SHP77 (cell line): ENCODE measurements at regions not wholly inside any gene's neighbourhood (a gene's known extent, or its start where the extent isn't known, plus 50 kb on each side); places are given as distances from the start of the nearest gene placed in this dataset.
"Not testable (repeated sequence)": the region's sequence is repeated elsewhere in the genome, so short reads cannot be mapped to it uniquely, and the experiment has no call there.

ENCODE experiments used
- DNase-seq, 2 experiments: peaks; one replicate each; lab custom pipeline; 2025; lab: John Stamatoyannopoulos, UW

DNA sequence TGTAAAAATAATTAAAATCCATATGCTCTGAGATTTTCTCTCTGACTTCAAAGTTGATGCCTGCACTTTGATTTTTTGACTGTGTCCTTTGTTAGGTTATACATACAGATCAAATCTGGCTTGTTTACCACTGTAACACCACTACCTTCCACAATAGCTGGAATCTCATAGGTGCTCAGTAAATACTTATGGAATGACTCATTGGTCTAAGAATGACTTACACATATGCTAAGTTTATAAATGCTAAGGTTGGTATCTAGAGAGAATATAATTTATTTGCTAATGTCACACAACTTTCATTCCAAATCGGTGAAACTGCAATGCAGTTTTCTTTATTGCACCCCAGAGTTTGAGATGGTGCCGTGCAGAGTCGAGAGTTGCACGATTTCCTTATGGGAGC lies 578.5 kb downstream of the SH2D4B start:
- DNase-seq: no peak

GRCh38 chr10:81116990-81117389 lies 579.3 kb downstream of the SH2D4B start:
- no peak for DNase-seq

- no peak for DNase-seq
These were observed 590.2 kb downstream of the SH2D4B start for GRCh38 chr10:81127931-81128330.

- no peak for DNase-seq
These were observed 592.3 kb downstream of the SH2D4B start for GRCh38 chr10:81130014-81130413.

GRCh38 chr10:81135851-81136250 lies 598.1 kb downstream of the SH2D4B start:
- no peak for DNase-seq

DNA sequence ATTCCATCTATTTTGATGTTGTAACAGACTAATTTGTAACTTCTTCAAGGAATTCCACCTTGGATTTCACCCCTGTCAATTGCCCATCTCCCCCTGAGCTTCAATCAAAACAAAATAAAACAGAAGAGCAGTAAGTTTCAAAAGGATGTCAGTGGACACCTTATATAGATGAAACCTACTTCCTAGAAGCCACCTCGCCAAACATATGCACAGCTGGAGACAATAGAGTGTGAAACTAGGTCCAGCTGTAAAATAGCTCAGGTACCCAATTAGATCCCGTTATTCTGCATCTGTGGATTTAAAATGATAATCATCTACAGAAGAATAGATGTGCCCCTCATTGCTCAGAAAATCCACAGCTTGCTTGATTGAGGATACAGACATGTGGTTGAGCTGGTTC lies 598.6 kb downstream of the SH2D4B start:
- DNase-seq: no peak

- no peak for DNase-seq
These were observed 608.3 kb downstream of the SH2D4B start for GRCh38 chr10:81145975-81146374.

DNA sequence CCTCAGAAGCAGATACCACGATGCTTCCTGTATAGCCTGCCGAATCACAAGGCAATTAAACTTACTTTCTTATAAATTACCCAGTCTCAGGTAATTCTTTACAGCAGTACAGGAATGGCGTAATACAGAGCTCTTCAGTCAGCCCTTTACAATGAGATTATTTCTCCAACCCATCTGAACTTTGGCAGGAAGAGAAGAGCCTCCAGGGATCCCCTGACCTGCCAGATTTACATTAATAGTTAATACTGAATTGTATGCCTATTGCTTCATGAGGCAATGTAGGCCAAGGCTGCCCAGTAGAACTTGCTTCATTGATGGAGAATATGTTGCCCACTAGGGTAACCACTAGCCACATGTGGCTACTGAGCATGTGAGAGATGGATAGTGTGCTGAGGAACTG lies 608.7 kb downstream of the SH2D4B start:
- no peak for DNase-seq

- DNase-seq: no peak
These were observed 615.0 kb downstream of the SH2D4B start for GRCh38 chr10:81152656-81153055.

DNA sequence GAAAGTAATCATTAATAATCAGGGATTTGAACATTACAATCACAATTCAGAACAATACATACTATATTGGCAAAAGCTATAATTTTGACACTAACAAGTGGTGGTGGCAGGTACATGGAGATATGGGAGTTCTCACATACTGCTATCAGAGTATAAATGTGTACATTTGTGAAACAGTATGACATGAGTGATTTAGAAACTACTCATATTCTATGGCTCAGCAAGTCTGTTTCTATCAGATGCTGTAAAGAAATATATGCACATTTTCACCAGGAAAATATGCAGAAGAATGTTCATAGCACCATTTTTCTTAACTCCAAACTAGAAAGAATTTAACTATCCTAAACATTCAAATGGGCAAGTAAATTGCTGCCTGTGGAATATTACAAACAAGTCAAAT lies 620.0 kb downstream of the SH2D4B start:
- no peak for DNase-seq

DNA sequence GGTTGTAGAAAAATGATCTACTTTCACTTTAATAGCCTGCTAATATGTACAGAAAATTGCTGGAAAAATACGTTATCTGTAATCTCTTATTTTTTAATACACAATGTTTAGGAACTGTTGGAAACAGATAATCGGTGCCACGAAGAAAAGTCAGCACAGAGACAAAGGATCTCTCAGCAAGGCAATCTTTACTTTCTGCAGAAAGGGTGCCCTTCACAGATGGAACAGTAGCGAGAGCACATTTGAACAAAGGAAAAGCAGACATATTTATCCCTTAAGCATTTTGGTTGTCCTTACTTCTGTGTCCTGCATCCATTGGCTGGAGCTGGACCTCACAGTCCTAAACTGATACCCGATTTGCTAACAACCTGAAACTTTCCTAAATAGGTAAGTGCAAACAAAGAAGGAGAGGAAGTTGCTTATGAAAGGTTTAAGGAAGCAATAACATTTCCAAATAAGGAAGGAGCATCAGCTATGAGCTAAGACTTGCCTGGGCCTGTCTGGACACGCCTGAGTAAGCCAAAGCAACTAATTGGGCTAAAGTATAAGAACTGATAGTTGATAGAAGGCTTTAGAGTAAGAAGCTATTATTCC lies 640.0 kb downstream of the SH2D4B start:
- no peak for DNase-seq

GRCh38 chr10:81179324-81179723 lies 641.6 kb downstream of the SH2D4B start:
- no peak for DNase-seq

DNA sequence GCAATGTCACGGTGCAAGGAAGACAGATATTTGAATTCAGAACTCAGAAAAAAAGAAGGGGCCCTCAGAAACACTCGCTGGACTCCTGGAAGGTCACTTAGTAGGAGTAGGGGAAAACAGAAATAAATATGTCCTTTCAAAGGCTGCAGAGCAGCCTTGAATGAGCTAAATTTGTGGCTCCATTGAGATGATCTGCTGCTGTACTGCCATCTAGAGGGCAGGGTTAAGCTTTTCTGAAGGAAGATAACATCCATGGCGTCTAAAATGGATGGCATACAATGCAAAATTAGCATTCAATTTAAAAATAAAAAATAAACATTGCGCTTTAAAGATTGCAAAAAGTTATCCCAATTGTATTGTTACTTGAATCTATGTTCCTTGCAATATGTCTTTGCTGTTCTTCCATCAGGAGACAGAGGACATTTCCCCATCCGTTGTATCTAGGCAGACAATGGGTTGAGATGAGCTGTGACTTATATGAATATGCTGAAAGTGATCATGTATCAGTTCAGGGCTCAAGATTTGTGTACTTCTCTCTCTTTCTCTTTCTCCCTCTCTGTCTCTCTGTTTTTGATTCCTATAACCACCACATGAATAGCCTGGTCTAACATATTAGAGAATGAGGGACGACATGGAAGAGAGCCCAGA lies 642.2 kb downstream of the SH2D4B start:
- DNase-seq: peak in 1 of 2 experiments; percentile 0

GRCh38 chr10:81182296-81182695 lies 644.6 kb downstream of the SH2D4B start:
- no peak for DNase-seq

- DNase-seq: no peak
These were observed 654.6 kb downstream of the SH2D4B start for GRCh38 chr10:81192221-81192788.

DNA sequence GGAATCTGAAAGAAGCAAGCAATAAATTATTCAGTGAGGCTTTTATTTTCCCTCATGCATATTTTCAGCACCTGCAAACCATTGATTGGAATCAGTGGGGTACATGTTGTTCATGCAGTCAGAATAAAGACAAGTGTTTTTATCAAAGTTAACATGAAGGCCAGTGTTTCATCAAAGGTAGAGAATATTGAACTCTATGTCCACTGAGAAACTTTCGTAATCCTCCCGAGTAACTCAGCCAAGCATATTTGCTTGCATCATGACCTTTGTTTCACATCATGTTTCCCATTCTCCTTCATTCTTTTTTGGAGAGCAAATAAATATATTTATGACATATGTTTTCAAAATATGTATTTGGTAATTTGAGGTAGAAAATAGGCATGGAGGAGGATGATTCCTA lies 663.1 kb downstream of the SH2D4B start:
- DNase-seq: no peak

GRCh38 chr10:81207359-81207758 lies 667.6 kb upstream of the NRG3 start:
- DNase-seq: not testable (repeated sequence)

DNA sequence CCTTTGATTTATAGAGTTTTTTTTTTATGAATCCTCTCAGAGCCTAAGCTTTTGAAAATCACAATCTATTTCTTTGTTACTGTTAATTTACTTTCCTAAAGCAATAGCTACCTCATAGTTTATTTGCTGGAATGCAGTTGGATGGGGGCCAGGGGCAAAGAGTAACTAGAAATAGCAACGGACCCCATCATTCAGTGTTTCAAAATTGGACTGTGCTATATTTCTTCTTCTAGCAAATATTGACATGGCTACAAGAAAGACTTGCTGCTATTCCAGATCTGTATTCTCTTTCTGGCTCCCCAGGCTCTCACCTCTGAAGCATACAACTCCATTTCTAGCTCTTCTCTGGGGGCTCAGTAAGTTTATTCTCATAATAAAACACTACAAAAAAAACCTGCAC lies 661.6 kb upstream of the NRG3 start:
- DNase-seq: no peak

DNA sequence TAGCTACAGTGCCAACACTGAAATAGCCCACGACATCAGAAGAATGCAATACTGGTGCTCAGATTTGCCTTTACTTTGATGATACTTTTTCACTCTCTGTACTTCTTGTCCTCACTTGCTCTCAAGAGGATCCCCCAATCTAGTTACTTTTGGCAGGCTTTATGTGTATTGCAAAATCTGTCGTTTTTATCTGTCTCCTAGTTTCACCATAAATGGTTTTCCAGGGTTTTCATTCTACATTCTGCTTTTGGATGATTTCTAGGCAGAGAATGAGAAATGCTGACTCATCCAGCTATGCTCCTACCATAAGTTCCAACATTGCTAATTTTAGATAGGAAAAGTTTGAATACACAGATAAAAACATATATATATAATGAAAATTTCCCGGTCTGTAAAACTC lies 659.5 kb upstream of the NRG3 start:
- no peak for DNase-seq

DNA sequence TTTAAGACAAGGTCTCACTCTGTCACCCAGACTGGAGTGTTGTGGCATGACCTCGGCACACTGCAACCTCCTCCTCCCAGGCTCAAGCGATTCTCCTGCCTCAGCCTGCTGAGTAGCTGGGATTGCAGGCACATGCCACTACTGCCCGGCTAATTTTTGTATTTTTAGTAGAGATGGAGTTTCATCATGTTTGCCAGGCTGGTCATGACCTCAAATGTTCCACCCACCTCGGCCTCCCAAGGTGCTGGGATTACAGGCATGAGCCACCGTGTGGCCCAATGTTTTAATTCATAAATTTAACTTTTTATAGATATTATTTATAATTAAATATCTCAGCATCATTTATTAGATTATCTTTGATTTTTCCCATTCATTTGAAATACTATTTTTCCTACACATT lies 658.0 kb upstream of the NRG3 start:
- DNase-seq: no peak

GRCh38 chr10:81218307-81218706 lies 656.7 kb upstream of the NRG3 start:
- DNase-seq: no peak

DNA sequence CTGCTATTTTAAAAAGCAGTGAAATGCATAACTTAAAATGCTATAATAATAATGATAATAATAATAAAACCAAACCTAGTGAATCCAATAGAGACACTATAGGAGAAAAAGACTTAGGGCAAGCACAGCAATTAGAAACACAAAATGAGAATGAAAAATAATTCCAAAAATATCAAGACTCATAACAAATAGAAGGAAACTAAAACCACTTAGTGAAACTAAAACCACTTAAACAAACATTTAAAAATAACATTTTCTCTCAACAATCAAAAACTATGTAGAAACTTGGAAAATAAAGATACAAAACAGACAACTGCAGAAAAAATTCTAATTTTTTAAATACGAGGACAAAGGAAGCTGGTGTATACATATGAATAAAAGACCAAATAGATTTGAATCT lies 655.2 kb upstream of the NRG3 start:
- no peak for DNase-seq

- no peak for DNase-seq
These were observed 626.1 kb upstream of the NRG3 start for GRCh38 chr10:81248886-81249285.
